ENCODE measurements at regions not wholly inside any gene's neighbourhood (a gene's known extent, or its start where the extent isn't known, plus 50 kb on each side); places are given as distances from the start of the nearest gene placed in this dataset.

GRCh38 chr22:49503321-49503720 lies 324.4 kb downstream of the BRD1 start:
- no peak for TF ChIP-seq CTCF (IDR thresholded peaks at IDR 0.05; ENCODE audit: extremely low read depth, missing control alignments)

DNA sequence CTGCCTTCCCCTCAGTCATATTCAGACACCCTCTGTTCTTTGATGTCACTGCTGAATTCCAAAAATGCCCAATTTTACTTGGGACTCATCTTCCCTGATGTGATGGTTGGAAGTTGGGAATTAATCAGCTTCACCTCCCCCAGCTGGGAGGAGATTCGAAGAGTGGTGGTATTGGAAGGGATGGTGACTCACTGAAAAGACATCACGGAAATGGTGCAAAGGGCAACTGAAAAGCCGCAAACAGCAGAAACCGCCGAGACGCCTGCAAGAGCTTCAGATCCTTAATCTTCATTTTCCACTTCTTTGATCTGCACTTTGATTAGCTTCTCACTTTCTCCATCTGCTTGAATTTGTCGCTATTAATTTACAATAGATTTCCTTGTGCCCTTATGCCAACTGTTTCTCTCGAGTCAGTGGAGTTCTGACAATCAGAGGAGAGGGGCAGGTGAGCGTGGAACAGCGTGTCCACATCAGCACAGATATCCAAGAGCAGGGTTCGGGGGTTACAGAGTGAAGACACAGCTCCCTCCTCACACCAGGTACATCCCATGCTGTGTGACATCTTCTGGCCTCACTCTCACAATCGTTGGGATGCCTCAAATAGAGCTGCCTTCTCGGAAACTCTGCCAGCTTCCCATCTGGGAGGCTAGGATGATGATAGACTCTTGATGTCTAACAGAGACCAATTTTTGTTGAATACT lies 325.4 kb downstream of the BRD1 start:
- no peak for TF ChIP-seq CTCF (IDR thresholded peaks at IDR 0.05; ENCODE audit: extremely low read depth, missing control alignments)
- DNase-seq (ENCODE audit: low spot score) = no peak

More at GRCh38 chr22:49503321-49503720, 324.4 kb downstream of the BRD1 start:
- DNase-seq (ENCODE audit: low spot score) = peak; percentile 65

DNA sequence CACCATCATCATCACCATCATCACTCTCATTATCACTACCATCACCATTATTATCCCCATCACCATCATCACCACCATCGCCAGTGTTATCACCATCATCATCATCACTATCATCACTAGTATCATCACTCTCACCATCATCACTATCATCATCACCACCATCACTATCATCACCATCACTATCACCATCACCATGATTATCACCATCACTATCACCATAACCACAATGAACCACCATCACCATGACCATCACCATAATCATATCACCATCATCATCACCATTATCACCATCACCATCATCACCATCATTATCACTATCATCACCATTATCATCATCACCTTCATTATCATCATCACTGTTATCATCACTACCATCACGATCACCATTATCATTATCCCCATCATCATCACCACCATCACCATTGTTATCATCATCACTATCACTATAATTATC lies 326.7 kb downstream of the BRD1 start:
- TF ChIP-seq CTCF (IDR thresholded peaks at IDR 0.05; ENCODE audit: extremely low read depth, missing control alignments) = no peak
- no peak for DNase-seq (ENCODE audit: low spot score)

- no peak for TF ChIP-seq CTCF (IDR thresholded peaks at IDR 0.05; ENCODE audit: extremely low read depth, missing control alignments)
- DNase-seq (ENCODE audit: low spot score) = no peak
Observed at GRCh38 chr22:49500076-49500460, 327.6 kb downstream of the BRD1 start.

GRCh38 chr22:49499433-49500075 lies 328.1 kb downstream of the BRD1 start:
- no peak for TF ChIP-seq CTCF (IDR thresholded peaks at IDR 0.05; ENCODE audit: extremely low read depth, missing control alignments)
- DNase-seq (ENCODE audit: low spot score) = no peak

- TF ChIP-seq CTCF (IDR thresholded peaks at IDR 0.05; ENCODE audit: extremely low read depth, missing control alignments) = no peak
- DNase-seq (ENCODE audit: low spot score) = no peak
Observed at GRCh38 chr22:49497266-49497665, 330.4 kb downstream of the BRD1 start.

GRCh38 chr22:49494555-49494954 lies 333.1 kb downstream of the BRD1 start:
- TF ChIP-seq CTCF (IDR thresholded peaks at IDR 0.05; ENCODE audit: extremely low read depth, missing control alignments) = no peak
- DNase-seq (ENCODE audit: low spot score) = no peak

All from GM20000 (cell line).